ENCODE measurements at regions not wholly inside any gene's neighbourhood (a gene's known extent, or its start where the extent isn't known, plus 50 kb on each side); places are given as distances from the start of the nearest gene placed in this dataset.

DNA sequence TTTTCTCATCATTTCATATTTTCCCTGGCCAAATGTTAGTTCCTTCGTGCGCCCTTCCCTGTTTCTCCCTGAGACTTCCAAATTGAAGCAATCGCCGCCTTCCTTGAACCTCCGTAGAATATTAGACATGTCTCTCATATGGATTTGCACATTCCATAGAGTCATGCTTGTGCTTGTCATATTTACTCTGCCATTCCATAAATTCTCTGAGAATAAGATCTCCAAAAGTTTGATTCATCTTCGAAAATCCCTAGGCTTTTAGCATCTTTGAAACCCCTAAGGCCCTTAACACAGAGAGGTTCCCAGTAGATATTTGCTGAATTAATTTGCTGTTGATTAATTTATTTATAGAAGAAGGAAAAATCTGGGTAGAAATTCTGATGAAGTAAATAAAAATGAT, 202.2 kb upstream of the PIK3C3 start:
- Histone ChIP-seq H3K4me1 (no peaks in the 10 kb centered on the region), H3K27me3 (no peaks in the 10 kb centered on the region), H3K36me3 (no peaks in the 10 kb centered on the region), H3K4me3 (no peak overlapping the region), H3K27ac (no peak overlapping the region), H3K9me3 (no peaks in the 10 kb centered on the region)
- no peak for ATAC-seq
- TF ChIP-seq, protein P1, sequence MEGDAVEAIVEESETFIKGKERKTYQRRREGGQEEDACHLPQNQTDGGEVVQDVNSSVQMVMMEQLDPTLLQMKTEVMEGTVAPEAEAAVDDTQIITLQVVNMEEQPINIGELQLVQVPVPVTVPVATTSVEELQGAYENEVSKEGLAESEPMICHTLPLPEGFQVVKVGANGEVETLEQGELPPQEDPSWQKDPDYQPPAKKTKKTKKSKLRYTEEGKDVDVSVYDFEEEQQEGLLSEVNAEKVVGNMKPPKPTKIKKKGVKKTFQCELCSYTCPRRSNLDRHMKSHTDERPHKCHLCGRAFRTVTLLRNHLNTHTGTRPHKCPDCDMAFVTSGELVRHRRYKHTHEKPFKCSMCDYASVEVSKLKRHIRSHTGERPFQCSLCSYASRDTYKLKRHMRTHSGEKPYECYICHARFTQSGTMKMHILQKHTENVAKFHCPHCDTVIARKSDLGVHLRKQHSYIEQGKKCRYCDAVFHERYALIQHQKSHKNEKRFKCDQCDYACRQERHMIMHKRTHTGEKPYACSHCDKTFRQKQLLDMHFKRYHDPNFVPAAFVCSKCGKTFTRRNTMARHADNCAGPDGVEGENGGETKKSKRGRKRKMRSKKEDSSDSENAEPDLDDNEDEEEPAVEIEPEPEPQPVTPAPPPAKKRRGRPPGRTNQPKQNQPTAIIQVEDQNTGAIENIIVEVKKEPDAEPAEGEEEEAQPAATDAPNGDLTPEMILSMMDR (IDR thresholded peaks at IDR 0.05), result no peak
- no peak for TF ChIP-seq POLR2A (IDR thresholded peaks at IDR 0.05)
- intact Hi-C loops (cut with DNase I), result no loop called here
- DNase-seq, result no peak
- WGBS (ENCODE audit: insufficient coverage, low coverage, low lambda C conversion rate, missing lambda C conversion rate), result 87% methylated on average over 6 of the region's 6 CpGs

DNA sequence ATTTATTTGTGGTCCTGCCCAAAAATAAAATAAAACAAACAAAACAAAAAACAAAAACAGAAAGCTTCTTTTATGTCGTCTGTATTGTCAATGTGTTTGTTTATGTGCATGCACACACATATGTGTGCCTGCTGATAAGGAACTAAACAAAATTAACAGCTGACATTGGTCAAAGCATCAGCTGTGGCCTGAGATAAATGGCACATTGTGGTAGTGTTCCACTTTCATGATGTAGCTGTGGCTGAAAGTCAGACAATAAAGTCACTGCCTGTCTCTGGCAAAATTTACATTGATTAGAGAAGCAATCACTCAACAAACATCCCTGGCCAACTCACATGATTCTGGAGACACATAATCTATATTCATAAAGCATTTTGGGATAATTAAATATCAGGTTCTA, 203.4 kb upstream of the PIK3C3 start:
- ATAC-seq (no peak), DNase-seq (no peak)
- TF ChIP-seq, protein P1 (IDR thresholded peaks at IDR 0.05), result no peak
- TF ChIP-seq POLR2A (IDR thresholded peaks at IDR 0.05), result no peak
- H3K4me1 ChIP-seq, result no peaks in the 10 kb centered on the region
- intact Hi-C loops (cut with DNase I), result no loop called here
- H3K27me3 ChIP-seq, result no peaks in the 10 kb centered on the region
- no peaks in the 10 kb centered on the region for H3K9me3 ChIP-seq
- H3K27ac ChIP-seq, result no peak overlapping the region
- H3K4me3 ChIP-seq, result no peak overlapping the region
- H3K36me3 ChIP-seq, result no peaks in the 10 kb centered on the region
- 33% methylated on average over 1 of the region's 1 CpG for WGBS (ENCODE audit: insufficient coverage, low coverage, low lambda C conversion rate, missing lambda C conversion rate)

DNA sequence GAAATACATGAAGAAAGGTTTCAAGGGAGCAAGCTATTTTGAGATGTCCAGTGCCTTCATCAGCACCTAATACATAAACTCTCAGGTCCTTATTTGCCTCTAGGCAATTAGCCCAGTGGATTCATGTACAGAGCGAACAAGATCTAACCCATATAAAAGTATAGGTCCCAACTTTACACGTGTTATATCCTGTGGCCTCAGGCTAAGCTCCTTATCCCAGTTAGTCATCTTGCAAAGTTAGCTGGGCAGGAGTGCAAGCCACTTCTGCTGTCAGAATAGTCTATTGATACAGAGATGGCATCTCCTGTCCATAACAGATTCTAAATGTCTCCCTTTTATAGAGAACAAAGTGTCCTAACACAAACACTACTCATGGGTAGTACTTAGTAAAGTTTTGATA, 203.9 kb upstream of the PIK3C3 start:
- no peaks in the 10 kb centered on the region for H3K9me3 ChIP-seq
- H3K4me1 ChIP-seq, result no peaks in the 10 kb centered on the region
- no peak overlapping the region for H3K27ac ChIP-seq
- H3K27me3 ChIP-seq, result no peaks in the 10 kb centered on the region
- ATAC-seq, result no peak
- intact Hi-C loops (cut with DNase I), result no loop called here
- no peaks in the 10 kb centered on the region for H3K36me3 ChIP-seq
- WGBS (ENCODE audit: insufficient coverage, low coverage, low lambda C conversion rate, missing lambda C conversion rate), result 71% methylated on average over 1 of the region's 2 CpGs
- no peak for TF ChIP-seq POLR2A (IDR thresholded peaks at IDR 0.05)
- TF ChIP-seq, protein P1 (IDR thresholded peaks at IDR 0.05), result no peak
- H3K4me3 ChIP-seq, result no peak overlapping the region
- DNase-seq, result no peak

DNA sequence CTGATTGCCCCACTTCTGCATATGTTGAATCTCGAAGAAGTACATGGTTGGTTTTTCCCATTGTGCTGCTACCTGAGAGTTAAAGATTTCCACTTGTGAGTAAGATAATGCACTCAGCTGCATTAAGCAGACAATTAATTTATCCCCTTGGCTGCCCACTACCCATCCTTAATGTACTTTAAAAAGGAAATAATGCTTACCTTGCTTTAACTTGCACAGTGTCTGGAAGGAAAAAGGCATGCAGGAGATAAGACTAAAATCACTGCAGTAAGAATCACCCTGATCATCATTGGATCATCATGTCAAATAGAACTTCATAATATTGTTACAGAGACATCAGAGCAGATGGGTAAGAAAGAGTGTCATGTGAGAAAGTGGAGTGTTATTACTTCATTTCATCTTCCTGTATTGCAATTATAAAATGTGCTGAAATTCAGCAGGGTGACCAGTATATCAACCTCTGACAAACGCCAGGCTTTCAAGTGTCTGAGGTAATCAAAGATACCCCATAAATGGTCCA, 207.3 kb upstream of the PIK3C3 start:
- no peaks in the 10 kb centered on the region for H3K27me3 ChIP-seq
- no peaks in the 10 kb centered on the region for H3K36me3 ChIP-seq
- no peaks in the 10 kb centered on the region for H3K4me1 ChIP-seq
- no peak for DNase-seq
- ATAC-seq, result no peak
- 51% methylated on average over 2 of the region's 2 CpGs for WGBS (ENCODE audit: insufficient coverage, low coverage, low lambda C conversion rate, missing lambda C conversion rate)
- H3K4me3 ChIP-seq, result no peak overlapping the region
- no peaks in the 10 kb centered on the region for H3K9me3 ChIP-seq
- no peak for TF ChIP-seq POLR2A (IDR thresholded peaks at IDR 0.05)
- TF ChIP-seq, protein P1 (IDR thresholded peaks at IDR 0.05), result no peak
- H3K27ac ChIP-seq, result no peak overlapping the region
- intact Hi-C loops (cut with DNase I), result no loop called here
